Cerebellar nuclear complex (tissue), 1 donor: ENCODE measurements at regions not wholly inside any gene's neighbourhood (a gene's known extent, or its start where the extent isn't known, plus 50 kb on each side); places are given as distances from the start of the nearest gene placed in this dataset.
"Not testable (repeated sequence)": the region's sequence is repeated elsewhere in the genome, so short reads cannot be mapped to it uniquely, and the experiment has no call there.

ENCODE experiments used
- DNase-seq, 2 experiments: peaks; one replicate each; lab custom pipeline; 2025; lab: John Stamatoyannopoulos, UW

DNA sequence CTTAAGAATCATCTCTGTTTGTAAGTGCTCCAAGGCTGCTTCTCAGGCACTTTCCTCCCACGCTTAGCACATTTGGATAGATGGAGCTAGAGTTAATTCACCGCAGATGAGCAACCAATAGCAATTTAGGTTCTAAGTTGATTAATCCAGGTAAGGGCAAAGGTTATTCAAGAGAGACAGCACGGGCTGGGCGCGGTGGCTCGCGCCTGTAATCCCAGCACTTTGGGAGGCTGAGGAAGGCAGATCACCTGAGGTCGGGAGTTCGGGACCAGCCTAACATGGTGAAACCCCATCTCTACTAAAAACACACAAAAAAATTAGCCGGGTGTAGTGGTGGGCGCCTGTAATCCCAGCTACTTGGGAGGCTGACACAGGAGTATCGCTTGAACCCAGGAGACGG lies 54.5 kb upstream of the UNC13C start:
- not testable (repeated sequence) for DNase-seq

DNA sequence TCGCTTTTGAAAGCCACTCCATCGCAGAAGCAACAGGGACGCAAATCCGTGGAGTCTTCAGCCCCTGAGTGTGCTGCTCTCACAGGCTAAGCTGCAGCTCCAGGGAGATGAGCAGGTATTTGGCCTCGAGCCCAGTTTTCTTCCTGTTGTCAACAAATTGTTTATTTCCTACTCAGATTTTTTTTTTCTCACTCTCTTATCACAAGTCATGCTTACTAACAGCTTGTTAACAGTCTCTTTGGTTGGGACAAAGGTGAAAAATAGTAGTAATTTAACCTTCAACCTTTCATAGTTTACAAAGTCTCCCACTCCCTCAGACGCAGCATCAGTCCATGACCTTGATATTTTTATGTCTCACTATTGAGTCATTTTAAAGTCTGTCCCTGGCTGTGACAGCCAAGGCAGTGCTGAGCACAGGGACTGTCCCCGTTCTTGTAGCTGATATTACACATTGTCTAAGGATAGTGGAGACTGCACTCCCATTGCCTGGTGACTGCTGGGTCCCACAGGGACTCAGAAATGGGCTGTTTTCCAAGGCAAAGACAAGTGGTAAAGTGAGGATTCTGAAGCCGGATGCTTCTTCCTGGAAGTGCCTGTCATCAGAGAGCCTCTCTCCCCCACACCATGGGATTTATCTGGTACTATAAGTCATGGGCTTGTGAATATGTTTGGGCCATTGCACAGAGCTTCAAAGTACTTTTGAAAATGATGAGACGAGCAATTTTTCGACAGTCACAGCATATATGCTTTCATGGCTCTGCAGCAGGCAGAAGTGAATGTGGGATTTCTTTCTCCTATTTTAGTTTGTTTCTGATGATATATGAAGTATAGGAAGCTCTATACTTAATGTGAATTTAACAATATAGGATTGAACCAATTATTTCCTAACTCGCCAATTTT lies 59.8 kb upstream of the UNC13C start:
- DNase-seq: no peak

DNA sequence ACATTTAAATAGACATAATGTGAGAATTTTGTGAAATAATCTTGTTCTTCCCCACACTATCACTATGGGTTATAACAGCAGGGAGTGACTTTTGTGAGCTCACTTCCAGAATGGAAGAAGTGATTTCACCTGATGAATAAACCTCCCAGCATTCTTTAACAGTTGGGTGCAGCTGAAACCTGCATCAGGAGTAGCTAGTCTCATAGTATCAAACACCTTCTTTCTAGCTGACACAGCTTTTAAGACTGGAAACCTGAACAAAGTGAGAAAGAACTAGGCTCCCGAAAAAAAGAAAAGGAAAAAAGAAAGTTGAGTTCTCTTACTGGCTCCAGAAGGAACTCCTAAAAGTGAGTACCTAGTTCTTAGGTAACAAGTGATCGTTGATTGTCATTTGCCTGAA lies 61.1 kb upstream of the UNC13C start:
- no peak for DNase-seq

DNA sequence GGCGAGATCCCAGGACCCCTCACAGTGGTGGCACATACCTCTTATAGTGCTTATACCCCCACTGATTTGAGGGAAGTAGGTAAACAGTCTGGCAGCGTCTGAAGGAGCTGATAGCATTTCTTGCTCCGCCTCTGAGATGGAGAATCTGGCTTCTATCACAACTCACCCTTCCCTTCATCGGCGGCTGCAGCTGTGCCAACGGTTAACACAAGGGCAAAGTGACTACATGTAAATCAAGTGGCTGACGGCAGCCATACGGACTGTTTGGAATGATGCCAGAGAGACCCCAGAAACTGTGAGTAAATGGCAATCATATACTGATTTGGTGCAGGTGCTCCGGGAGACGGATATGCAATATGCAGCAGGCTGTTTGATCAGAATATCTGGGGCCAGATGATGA lies 66.8 kb upstream of the UNC13C start:
- DNase-seq: no peak

- DNase-seq: no peak
Measured at GRCh38 chr15:53910852-53911251, 67.4 kb upstream of the UNC13C start.

- no peak for DNase-seq
Measured at GRCh38 chr15:53910236-53910849, 67.9 kb upstream of the UNC13C start.

DNA sequence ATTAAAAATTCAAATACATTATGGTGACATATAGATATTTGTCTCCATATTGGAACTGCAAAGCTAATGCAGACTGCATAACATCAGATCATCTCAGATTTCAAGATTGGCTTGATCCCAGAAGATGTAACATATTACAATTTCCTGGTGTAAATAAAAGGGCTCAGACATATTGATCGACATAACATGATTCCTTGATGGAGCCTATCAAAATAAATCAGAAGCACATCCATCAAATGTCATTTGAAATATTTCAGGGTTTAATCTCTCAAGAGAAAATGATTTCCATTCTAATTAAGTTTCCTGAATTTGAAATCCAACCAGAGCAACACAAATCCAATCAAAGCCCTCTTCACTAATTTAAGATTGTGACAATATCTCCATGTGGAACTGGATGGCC lies 75.1 kb upstream of the UNC13C start:
- no peak for DNase-seq

- DNase-seq: not testable (repeated sequence)
Measured at GRCh38 chr15:53893468-53893867, 84.8 kb upstream of the UNC13C start.

DNA sequence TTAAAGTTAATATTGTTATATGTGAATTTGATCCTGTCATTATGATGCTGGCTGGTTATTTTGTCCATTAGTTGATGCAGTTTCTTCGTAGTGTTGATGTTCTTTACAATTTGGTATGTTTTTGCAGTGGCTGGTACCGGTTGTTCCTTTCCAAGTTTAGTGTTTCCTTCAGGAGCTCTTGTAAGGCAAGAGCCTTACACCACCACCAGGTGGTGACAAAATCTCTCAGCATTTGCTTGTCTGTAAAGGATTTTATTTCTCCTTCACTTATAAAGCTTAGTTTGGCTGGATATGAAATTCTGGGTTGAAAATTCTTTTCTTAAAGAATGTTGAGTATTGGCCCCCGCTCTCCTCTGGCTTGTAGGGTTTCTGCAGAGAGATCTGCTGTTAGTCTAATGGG lies 86.4 kb upstream of the UNC13C start:
- not testable (repeated sequence) for DNase-seq

GRCh38 chr15:53884441-53884840 lies 93.8 kb upstream of the UNC13C start:
- DNase-seq: no peak

DNA sequence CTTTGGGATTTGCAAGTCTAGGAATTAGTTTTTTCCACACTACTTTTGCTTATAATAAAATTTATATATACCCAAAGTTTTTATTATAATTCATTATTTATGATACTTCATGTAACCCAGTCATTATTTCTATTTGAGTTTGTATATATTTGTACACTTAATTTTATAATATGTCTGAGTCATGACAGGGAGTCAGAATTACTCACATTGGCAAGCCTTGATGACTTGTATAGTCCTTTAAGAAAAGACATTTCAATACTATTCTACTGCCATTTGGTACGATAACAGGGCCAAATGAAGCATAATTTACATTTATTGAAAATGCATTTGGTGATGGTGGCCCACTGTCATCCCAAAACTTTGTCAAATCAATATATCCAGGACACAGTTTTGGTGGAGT lies 95.9 kb upstream of the UNC13C start:
- DNase-seq: no peak

- DNase-seq: no peak
Measured at GRCh38 chr15:53880357-53880756, 97.9 kb upstream of the UNC13C start.

DNA sequence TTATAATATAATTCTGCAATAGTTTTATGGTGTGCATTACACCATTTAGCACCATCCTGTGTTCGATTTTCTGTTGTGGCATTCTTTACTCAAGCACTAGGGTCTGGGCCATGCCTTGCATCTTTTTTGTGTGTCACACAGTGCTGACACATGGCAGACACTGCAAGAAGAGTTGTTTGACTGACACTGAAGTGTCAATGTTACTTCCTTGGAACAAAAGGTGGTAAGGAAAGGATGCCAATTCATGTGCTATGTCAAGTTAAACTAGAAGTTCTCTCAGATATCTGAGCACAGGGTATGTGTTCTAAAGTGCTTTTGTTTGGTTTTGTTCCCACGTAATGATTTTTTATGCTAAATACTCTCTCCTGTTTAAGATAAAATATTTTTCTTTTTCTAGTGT lies 102.5 kb upstream of the UNC13C start:
- no peak for DNase-seq

- DNase-seq: no peak
Measured at GRCh38 chr15:53875139-53875538, 103.1 kb upstream of the UNC13C start.

DNA sequence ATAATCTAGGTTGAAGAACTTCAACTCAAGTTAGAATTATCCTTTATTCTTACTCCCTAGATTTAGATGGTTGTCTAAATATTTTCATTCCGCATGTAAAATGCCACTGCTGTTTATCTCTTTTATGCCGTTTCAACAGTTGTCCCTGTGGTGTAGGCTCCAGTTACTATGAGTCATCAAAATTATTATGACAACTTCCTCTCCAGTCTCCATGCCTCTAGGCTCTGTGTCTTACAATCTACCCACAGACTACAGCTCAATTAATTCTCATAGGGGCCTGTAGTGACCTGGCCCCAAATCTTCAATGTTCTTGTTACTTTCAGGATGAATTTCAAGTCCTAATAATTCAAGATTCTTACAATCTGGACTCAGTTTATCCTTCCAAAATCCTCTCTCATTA lies 105.8 kb upstream of the UNC13C start:
- DNase-seq: no peak

- DNase-seq: no peak
Measured at GRCh38 chr15:53869806-53870073, 108.5 kb upstream of the UNC13C start.

GRCh38 chr15:53869044-53869805 lies 109.0 kb upstream of the UNC13C start:
- no peak for DNase-seq

DNA sequence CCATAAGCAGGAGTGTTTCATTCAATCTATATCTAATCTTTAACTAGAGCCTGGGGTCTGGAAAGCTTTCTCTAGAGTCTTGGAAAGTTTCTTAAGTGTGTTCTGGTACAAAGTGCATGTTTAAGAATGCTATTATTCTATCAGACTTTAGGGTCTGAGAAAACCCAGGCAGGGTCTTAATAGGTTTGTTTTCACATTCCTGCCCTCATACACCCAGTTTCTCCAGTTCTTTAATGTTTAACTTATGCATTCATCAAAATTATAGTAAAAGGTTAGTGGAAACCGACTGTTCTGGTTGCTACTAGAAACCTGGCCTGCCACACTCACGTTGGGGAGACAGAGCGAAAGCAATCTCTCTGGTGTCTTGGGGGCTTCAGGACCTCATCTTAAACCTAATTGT lies 102.9 kb upstream of the WDR72 start:
- DNase-seq: no peak

DNA sequence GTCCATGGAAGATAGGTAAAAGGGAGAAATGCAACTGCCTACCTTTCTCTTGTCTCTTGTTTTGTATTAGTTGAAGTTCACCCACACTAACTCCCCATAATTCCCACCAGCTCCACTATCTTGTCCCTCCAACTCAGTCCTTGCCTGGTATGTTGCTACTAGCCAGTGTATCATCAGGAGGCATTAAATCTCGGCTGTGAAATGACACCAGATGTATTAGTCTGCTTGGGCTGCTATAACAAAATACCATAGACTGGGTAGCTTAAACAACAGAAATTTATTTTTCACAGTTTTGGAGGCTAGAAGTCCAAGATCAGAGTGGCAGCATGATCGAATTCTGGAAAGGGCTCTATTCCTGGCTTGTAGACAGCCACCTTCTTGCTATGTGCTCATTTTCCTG lies 102.3 kb upstream of the WDR72 start:
- DNase-seq: no peak

DNA sequence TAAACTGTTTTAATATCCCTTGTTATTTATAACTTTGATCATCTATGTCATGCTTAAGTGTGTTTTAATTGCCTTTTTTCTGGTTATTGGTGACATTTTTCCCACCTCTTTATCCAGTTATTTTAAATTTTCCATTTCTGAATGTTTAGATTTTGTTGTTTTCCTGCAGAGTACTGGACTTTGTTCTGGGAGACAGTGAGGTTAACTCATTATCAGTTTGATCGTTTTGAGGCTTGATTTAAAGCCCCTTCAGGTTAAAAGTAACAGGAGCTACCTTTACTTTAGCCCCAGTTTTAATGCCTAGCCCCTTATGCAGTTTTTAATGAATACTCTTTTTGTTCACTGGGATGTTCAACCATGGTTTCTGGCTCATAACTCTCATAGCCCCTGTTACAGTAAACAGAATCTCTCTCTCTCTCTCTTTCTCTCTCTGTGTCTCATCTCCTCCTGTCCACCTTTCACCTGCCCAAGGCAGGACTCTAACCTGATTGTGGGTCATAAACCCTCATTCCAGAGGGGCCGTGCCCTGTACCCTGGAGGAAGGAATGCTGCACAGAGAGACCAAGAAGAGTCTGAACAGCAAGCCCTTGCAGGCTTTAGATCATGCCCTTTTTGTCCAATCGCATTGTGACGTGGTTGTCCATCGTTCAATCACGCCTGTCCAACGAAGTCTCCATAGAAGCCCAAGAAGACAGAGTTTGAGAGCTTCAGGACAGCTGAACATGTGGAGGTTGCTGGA lies 91.8 kb upstream of the WDR72 start:
- no peak for DNase-seq

DNA sequence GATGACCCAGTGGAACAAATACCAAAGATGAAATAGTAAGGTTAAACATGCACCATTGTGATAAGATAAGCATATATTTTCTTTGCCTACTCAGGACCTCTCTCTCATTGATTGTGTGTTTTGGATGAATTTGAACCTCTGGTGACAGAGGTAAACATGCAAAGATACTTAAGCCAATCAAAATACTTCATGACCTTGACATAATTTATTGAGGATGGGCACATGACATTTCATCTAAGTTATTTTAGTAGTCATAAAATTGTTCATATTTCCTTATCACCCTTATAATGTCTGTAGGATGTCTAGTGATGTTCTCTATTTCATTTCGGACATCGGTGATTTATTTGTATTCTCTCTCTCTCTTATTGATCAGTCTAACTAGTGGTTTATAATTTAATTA lies 88.3 kb upstream of the WDR72 start:
- DNase-seq: no peak

DNA sequence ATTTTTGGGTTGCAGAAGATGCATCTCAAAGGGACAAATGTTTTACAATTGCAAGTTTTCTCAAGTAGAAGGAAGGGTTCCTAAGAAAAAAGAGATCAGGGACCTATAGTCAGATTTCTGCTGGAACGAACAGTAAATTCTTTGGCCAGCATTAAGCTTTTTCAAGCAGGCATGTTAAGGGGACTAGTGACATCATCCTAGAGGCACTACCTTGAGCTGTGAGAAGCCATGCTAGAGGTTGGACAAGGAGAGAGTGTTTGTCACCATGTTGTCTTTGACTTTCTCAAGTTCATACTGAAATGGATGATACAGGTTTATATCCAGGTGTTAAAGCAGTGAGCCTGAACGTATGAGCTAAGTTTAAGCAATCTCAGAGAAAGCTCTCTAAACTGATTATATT lies 85.2 kb upstream of the WDR72 start:
- DNase-seq: no peak
